ENCODE measurements at regions not wholly inside any gene's neighbourhood (a gene's known extent, or its start where the extent isn't known, plus 50 kb on each side); places are given as distances from the start of the nearest gene placed in this dataset.

- DNase-seq: no peak
- H3K9me3 ChIP-seq (replicated peaks in 1 of 3): no peaks in the 10 kb centered on the region
- no peaks in the 10 kb centered on the region for H3K36me3 ChIP-seq (replicated peaks in 1 of 2)
- no peak for TF ChIP-seq POLR2A (IDR thresholded peaks at IDR 0.05)
- TF ChIP-seq CTCF (IDR thresholded peaks at IDR 0.05): no peak
- no peak overlapping the region for H3K4me3 ChIP-seq
- H3K4me1 ChIP-seq (replicated peaks in 1 of 2): no peaks in the 10 kb centered on the region
- no peaks in the 10 kb centered on the region for H3K27me3 ChIP-seq
- WGBS, 4 donors: 66 to 84% (median 74%) methylated on average over 4 of the region's 4 CpGs
- intact Hi-C loops (cut with DNase I): no loop called here
- no peak overlapping the region for H3K27ac ChIP-seq
Measured at GRCh38 chr1:37306461-37306860, 167.9 kb upstream of the ZC3H12A start.

GRCh38 chr1:37306871-37307270 is 167.5 kb upstream of the ZC3H12A start:
- H3K27me3 ChIP-seq: no peaks in the 10 kb centered on the region
- no peak for DNase-seq
- TF ChIP-seq POLR2A (IDR thresholded peaks at IDR 0.05): no peak
- no peak for TF ChIP-seq CTCF (IDR thresholded peaks at IDR 0.05)
- H3K36me3 ChIP-seq (replicated peaks in 1 of 2): no peaks in the 10 kb centered on the region
- H3K4me3 ChIP-seq: no peak overlapping the region
- intact Hi-C loops (cut with DNase I): no loop called here
- H3K27ac ChIP-seq: no peak overlapping the region
- H3K4me1 ChIP-seq (replicated peaks in 1 of 2): no peaks in the 10 kb centered on the region
- H3K9me3 ChIP-seq (replicated peaks in 1 of 3): no peaks in the 10 kb centered on the region
- 73 to 84% (median 82%) methylated on average over 9 to 11 of the region's 11 CpGs for WGBS, 4 donors

- no peak overlapping the region for H3K4me3 ChIP-seq
- TF ChIP-seq POLR2A (IDR thresholded peaks at IDR 0.05) (no peak), CTCF (IDR thresholded peaks at IDR 0.05) (no peak)
- intact Hi-C loops (cut with DNase I): no loop called here
- H3K27ac ChIP-seq: no peak overlapping the region
- H3K4me1 ChIP-seq (replicated peaks in 1 of 2): no peaks in the 10 kb centered on the region
- H3K36me3 ChIP-seq (replicated peaks in 1 of 2): no peaks in the 10 kb centered on the region
- H3K9me3 ChIP-seq (replicated peaks in 1 of 3): no peaks in the 10 kb centered on the region
- no peaks in the 10 kb centered on the region for H3K27me3 ChIP-seq
- no peak for DNase-seq
- WGBS, 4 donors: 46 to 67% (median 58%) methylated on average over 17 to 25 of the region's 25 CpGs
Measured at GRCh38 chr1:37308031-37308960, 166.1 kb upstream of the ZC3H12A start.

GRCh38 chr1:37309574-37309973 is 164.8 kb upstream of the ZC3H12A start:
- no peaks in the 10 kb centered on the region for H3K36me3 ChIP-seq (replicated peaks in 1 of 2)
- TF ChIP-seq POLR2A (IDR thresholded peaks at IDR 0.05) (no peak), CTCF (IDR thresholded peaks at IDR 0.05) (no peak)
- no peak overlapping the region for H3K4me3 ChIP-seq
- 50 to 68% (median 64%) methylated on average over 3 of the region's 3 CpGs for WGBS, 4 donors
- no peak for DNase-seq
- H3K9me3 ChIP-seq (replicated peaks in 1 of 3): no peaks in the 10 kb centered on the region
- H3K27me3 ChIP-seq: no peaks in the 10 kb centered on the region
- H3K27ac ChIP-seq: no peak overlapping the region
- intact Hi-C loops (cut with DNase I): no loop called here
- H3K4me1 ChIP-seq (replicated peaks in 1 of 2): no peaks in the 10 kb centered on the region
